HFFc6 (cell line): ENCODE measurements at regions not wholly inside any gene's neighbourhood (a gene's known extent, or its start where the extent isn't known, plus 50 kb on each side); places are given as distances from the start of the nearest gene placed in this dataset.

ENCODE experiments used
- DNase-seq: peaks from one replicate; pipeline ENCODE4 v3.0.0-alpha.2; 2018
- H3K27ac Mint-ChIP-seq: 2 replicates; pipeline ENCODE4 v1.8.0; 2020; ENCODE audit warnings: mild to moderate bottlenecking, mixed read lengths
- H3K27me3 Mint-ChIP-seq: 2 replicates; pipeline ENCODE4 v1.8.0; 2021; ENCODE audit warnings: mild to moderate bottlenecking, moderate library complexity, mixed read lengths; ENCODE audit not compliant: insufficient read depth
- H3K36me3 Mint-ChIP-seq: 2 replicates; pipeline ENCODE4 v1.8.0; 2021; ENCODE audit warnings: low read depth, mixed read lengths
- H3K4me1 Mint-ChIP-seq: 2 replicates; pipeline ENCODE4 v1.8.0; 2020; ENCODE audit warnings: low read depth, mixed read lengths
- H3K4me3 Mint-ChIP-seq: 2 replicates; pipeline ENCODE4 v1.8.0; 2020; ENCODE audit warnings: mild to moderate bottlenecking, moderate library complexity, mixed read lengths
- H3K9me3 Mint-ChIP-seq: 2 replicates; pipeline ENCODE4 v1.8.0; 2020; ENCODE audit warnings: mild to moderate bottlenecking, mixed read lengths
- TF ChIP-seq, protein P1 (sequence below): fragments of 200-600 bp; sonication (generic); IDR thresholded peaks from 2 replicates; pipeline ENCODE4 v1.5.0; 2021; ENCODE audit warnings: antibody characterized with exemption, mild to moderate bottlenecking

DNA sequence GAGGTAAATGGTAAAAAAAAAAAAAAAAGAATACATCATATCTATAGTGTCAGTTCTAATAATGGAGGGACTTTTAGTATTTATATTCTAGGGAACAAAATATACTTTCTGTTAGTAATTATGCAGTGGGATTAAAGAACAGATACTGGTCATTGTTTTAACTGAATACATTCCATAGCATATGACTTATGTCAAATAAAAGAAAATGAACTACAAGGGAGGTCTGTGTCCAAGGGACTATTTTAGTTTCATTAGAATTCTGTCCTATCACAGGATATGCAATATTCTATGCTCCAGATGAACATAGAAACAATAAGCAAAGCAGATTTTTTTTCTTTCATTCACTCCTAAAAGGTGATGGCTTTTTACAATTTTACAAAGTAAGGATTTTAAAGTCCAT lies 154.2 kb upstream of the ZEB2 start:
- TF ChIP-seq, protein P1, sequence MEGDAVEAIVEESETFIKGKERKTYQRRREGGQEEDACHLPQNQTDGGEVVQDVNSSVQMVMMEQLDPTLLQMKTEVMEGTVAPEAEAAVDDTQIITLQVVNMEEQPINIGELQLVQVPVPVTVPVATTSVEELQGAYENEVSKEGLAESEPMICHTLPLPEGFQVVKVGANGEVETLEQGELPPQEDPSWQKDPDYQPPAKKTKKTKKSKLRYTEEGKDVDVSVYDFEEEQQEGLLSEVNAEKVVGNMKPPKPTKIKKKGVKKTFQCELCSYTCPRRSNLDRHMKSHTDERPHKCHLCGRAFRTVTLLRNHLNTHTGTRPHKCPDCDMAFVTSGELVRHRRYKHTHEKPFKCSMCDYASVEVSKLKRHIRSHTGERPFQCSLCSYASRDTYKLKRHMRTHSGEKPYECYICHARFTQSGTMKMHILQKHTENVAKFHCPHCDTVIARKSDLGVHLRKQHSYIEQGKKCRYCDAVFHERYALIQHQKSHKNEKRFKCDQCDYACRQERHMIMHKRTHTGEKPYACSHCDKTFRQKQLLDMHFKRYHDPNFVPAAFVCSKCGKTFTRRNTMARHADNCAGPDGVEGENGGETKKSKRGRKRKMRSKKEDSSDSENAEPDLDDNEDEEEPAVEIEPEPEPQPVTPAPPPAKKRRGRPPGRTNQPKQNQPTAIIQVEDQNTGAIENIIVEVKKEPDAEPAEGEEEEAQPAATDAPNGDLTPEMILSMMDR = no peak
- no peaks in the 10 kb centered on the region for H3K9me3 Mint-ChIP-seq
- no peak overlapping the region for H3K4me3 Mint-ChIP-seq
- no peaks in the 10 kb centered on the region for H3K36me3 Mint-ChIP-seq
- no peaks in the 10 kb centered on the region; the same call in 1 of the 2 replicates for H3K27me3 Mint-ChIP-seq
- peaks cover 6% of the 10 kb centered on the region; the same call in 1 of the 2 replicates for H3K4me1 Mint-ChIP-seq
- DNase-seq = no peak
- H3K27ac Mint-ChIP-seq = no peak overlapping the region

DNA sequence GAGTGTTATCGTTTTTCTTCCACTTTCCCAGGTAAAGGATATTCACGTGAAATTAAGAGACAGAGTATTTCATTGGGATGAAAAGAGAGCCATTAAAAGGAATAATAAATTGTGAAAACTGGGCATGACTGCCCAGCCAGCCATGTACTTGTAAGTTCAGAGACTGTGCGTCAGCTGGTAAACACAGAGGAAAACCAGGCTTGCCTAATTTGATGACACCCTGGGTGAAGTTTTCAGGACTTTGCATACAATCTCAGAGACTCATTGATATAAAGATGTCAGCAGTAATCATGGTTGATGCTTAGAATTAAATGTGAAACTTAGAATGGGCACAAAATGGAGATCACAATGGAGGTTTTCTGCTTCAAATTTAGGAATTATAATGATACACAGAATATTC lies 153.5 kb upstream of the ZEB2 start:
- H3K36me3 Mint-ChIP-seq = no peaks in the 10 kb centered on the region
- TF ChIP-seq, protein P1 = no peak

GRCh38 chr2:144671695-144672455 lies 152.0 kb upstream of the ZEB2 start:
- H3K4me1 Mint-ChIP-seq = peaks cover 6% of the 10 kb centered on the region; the same call in 1 of the 2 replicates
- no peak for DNase-seq
- H3K4me3 Mint-ChIP-seq = no peak overlapping the region
- no peaks in the 10 kb centered on the region; the same call in 1 of the 2 replicates for H3K27me3 Mint-ChIP-seq
- no peaks in the 10 kb centered on the region for H3K9me3 Mint-ChIP-seq
- TF ChIP-seq, protein P1 = no peak
- no peaks in the 10 kb centered on the region for H3K36me3 Mint-ChIP-seq
- no peak overlapping the region for H3K27ac Mint-ChIP-seq

More for the DNA sequence above, 153.5 kb upstream of the ZEB2 start:
- Mint-ChIP-seq H3K27me3 (no peaks in the 10 kb centered on the region; the same call in 1 of the 2 replicates), H3K27ac (no peak overlapping the region), H3K4me3 (no peak overlapping the region), H3K4me1 (peaks cover 6% of the 10 kb centered on the region; the same call in 1 of the 2 replicates), H3K9me3 (no peaks in the 10 kb centered on the region)
- DNase-seq = no peak

DNA sequence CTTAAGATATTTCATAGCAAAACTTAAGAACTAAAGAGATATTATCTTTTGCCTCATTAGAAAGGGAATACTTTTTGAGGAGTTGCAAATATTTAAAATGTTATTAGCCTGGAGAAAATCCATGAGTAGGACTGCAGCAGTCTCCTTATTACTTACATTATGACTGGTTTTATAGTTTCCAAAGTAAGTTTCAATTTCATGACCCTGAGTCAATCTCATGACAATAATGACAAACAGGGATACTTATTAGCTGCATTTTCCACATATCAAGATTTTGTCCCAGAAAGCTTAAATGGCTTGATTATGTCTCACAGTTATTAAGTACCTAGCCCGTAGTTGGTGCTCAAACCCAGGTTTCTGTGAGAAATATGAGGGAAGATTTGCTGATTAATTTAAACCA lies 150.8 kb upstream of the ZEB2 start:
- TF ChIP-seq, protein P1 = no peak
- no peaks in the 10 kb centered on the region; the same call in 1 of the 2 replicates for H3K27me3 Mint-ChIP-seq

GRCh38 chr2:144670080-144670479 lies 150.2 kb upstream of the ZEB2 start:
- Mint-ChIP-seq H3K4me1 (peaks cover 6% of the 10 kb centered on the region; the same call in 1 of the 2 replicates), H3K9me3 (no peaks in the 10 kb centered on the region), H3K27me3 (no peaks in the 10 kb centered on the region; the same call in 1 of the 2 replicates), H3K27ac (no peak overlapping the region), H3K36me3 (no peaks in the 10 kb centered on the region), H3K4me3 (no peak overlapping the region)
- TF ChIP-seq, protein P1 = no peak
- no peak for DNase-seq

More for the DNA sequence above, 150.8 kb upstream of the ZEB2 start:
- DNase-seq = no peak
- Mint-ChIP-seq H3K4me3 (no peak overlapping the region), H3K36me3 (no peaks in the 10 kb centered on the region), H3K9me3 (no peaks in the 10 kb centered on the region), H3K27ac (no peak overlapping the region), H3K4me1 (peaks cover 6% of the 10 kb centered on the region; the same call in 1 of the 2 replicates)
